ENCODE measurements at regions not wholly inside any gene's neighbourhood (a gene's known extent, or its start where the extent isn't known, plus 50 kb on each side); places are given as distances from the start of the nearest gene placed in this dataset.

GRCh38 chr16:72532906-72533410 lies 361.0 kb upstream of the PMFBP1 start:
- intact Hi-C loops (cut with DNase I), result no loop called here
- Histone ChIP-seq H3K27ac (no peak overlapping the region), H3K36me3 (no peaks in the 10 kb centered on the region), H3K4me3 (no peak overlapping the region), H3K4me1 (no peaks in the 10 kb centered on the region), H3K27me3 (no peaks in the 10 kb centered on the region), H3K9me3 (no peaks in the 10 kb centered on the region)
- WGBS (ENCODE audit: insufficient coverage, low coverage, low lambda C conversion rate, missing lambda C conversion rate), result 69% methylated on average over 9 of the region's 9 CpGs
- DNase-seq (no peak), ATAC-seq (no peak)
- TF ChIP-seq POLR2A (IDR thresholded peaks at IDR 0.05), result no peak
- TF ChIP-seq, protein P1, sequence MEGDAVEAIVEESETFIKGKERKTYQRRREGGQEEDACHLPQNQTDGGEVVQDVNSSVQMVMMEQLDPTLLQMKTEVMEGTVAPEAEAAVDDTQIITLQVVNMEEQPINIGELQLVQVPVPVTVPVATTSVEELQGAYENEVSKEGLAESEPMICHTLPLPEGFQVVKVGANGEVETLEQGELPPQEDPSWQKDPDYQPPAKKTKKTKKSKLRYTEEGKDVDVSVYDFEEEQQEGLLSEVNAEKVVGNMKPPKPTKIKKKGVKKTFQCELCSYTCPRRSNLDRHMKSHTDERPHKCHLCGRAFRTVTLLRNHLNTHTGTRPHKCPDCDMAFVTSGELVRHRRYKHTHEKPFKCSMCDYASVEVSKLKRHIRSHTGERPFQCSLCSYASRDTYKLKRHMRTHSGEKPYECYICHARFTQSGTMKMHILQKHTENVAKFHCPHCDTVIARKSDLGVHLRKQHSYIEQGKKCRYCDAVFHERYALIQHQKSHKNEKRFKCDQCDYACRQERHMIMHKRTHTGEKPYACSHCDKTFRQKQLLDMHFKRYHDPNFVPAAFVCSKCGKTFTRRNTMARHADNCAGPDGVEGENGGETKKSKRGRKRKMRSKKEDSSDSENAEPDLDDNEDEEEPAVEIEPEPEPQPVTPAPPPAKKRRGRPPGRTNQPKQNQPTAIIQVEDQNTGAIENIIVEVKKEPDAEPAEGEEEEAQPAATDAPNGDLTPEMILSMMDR (IDR thresholded peaks at IDR 0.05), result no peak

DNA sequence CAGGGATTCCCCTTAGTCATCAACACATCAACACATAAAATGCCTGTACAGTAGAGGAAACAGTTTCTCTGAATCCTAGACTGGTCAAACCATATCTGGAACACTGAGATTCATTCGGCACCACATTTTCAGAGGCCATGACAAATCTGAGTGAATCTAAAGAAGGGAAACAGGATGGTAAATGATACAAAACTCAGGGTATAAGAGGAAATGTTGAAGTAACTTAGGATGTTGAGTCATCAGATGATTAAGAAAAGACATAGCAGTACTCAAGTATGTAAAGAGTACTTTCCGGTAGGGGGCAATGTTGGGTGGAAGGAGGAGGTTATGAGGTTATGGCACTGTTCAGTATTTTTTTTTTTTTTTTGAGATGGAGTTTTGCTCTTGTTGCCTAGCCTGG lies 358.5 kb upstream of the PMFBP1 start:
- Histone ChIP-seq H3K36me3 (no peaks in the 10 kb centered on the region), H3K4me1 (no peaks in the 10 kb centered on the region), H3K27ac (no peak overlapping the region), H3K27me3 (no peaks in the 10 kb centered on the region), H3K9me3 (no peaks in the 10 kb centered on the region), H3K4me3 (no peak overlapping the region)
- intact Hi-C loops (cut with DNase I), result no loop called here
- DNase-seq (no peak), ATAC-seq (no peak)
- 89% methylated on average over 2 of the region's 2 CpGs for whole genome bisulfite sequencing (ENCODE audit: insufficient coverage, low coverage, low lambda C conversion rate, missing lambda C conversion rate)
- TF ChIP-seq, protein P1 (IDR thresholded peaks at IDR 0.05), result no peak
- TF ChIP-seq POLR2A (IDR thresholded peaks at IDR 0.05), result no peak

DNA sequence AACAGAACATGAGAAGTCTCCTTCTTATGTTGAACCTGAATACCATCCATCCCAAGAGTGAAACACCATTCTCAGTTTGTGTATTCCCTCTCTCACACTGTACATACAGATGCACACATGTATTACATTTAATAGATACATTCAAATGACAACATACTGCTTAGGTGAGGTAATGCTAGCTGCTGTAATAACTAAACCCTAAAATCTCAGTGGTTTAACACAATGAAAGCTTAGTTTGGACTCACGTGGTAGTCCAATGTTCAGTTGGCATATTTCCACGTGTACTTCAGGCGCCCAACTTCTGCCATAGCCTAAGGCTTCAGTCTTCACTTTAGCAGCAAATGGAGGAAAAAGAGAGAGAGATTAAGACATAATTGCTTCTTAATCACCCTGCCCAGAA lies 351.1 kb upstream of the PMFBP1 start:
- Histone ChIP-seq H3K4me3 (no peak overlapping the region), H3K27ac (no peak overlapping the region), H3K36me3 (no peaks in the 10 kb centered on the region), H3K9me3 (no peaks in the 10 kb centered on the region), H3K4me1 (no peaks in the 10 kb centered on the region), H3K27me3 (no peaks in the 10 kb centered on the region)
- DNase-seq (no peak), ATAC-seq (no peak)
- TF ChIP-seq POLR2A (IDR thresholded peaks at IDR 0.05), result no peak
- TF ChIP-seq, protein P1 (IDR thresholded peaks at IDR 0.05), result no peak
- WGBS (ENCODE audit: insufficient coverage, low coverage, low lambda C conversion rate, missing lambda C conversion rate), result 67% methylated on average over 3 of the region's 3 CpGs
- intact Hi-C loops (cut with DNase I), result no loop called here

DNA sequence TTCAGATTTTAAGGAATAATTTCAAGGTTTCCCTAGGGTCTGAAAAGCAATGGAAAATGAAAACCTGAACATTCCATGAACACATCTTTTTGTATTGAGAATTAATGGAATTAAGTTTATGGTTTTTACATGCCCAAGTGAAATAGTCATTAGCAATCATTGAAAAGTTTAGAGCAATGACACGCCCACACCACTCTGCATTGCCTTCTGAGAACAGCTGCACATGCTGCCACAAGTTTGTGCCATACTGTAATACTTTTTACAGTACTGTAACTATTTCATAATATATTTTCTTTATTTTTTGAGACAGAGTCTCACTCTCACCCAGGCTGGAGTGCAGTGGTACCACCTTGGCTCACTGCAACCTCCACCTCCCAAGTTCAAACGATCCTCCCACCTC lies 345.2 kb upstream of the PMFBP1 start:
- Histone ChIP-seq H3K27me3 (no peaks in the 10 kb centered on the region), H3K36me3 (no peaks in the 10 kb centered on the region), H3K27ac (no peak overlapping the region), H3K4me1 (no peaks in the 10 kb centered on the region), H3K4me3 (no peak overlapping the region), H3K9me3 (no peaks in the 10 kb centered on the region)
- no peak for DNase-seq
- ATAC-seq, result no peak
- WGBS (ENCODE audit: insufficient coverage, low coverage, low lambda C conversion rate, missing lambda C conversion rate), result 90% methylated on average over 2 of the region's 2 CpGs
- TF ChIP-seq, protein P1 (IDR thresholded peaks at IDR 0.05), result no peak
- TF ChIP-seq POLR2A (IDR thresholded peaks at IDR 0.05), result no peak
- intact Hi-C loops (cut with DNase I), result no loop called here

DNA sequence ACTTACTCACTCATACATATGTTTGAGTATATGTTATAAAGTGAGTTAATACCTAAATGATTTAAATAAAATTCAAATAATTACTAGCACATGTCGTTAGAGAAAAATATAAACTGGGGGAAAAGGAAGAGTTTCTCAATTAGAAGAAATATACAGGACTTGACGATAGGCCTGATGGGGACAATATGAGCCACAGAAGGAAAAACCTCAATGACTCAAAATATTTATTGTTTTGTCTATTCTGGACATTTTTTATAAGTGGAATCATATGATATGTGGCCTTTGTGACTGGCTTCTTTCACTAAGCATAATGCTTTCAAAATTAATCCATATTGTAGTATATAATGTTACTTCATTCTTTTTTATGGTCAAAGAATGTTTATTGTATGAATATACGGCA lies 339.2 kb upstream of the PMFBP1 start:
- DNase-seq (no peak), ATAC-seq (no peak)
- no peaks in the 10 kb centered on the region for H3K9me3 ChIP-seq
- H3K27me3 ChIP-seq, result no peaks in the 10 kb centered on the region
- no peak for TF ChIP-seq POLR2A (IDR thresholded peaks at IDR 0.05)
- TF ChIP-seq, protein P1 (IDR thresholded peaks at IDR 0.05), result no peak
- H3K36me3 ChIP-seq, result no peaks in the 10 kb centered on the region
- H3K27ac ChIP-seq, result no peak overlapping the region
- intact Hi-C loops (cut with DNase I), result no loop called here
- no peak overlapping the region for H3K4me3 ChIP-seq
- WGBS (ENCODE audit: insufficient coverage, low coverage, low lambda C conversion rate, missing lambda C conversion rate), result 79% methylated on average over 3 of the region's 3 CpGs
- no peaks in the 10 kb centered on the region for H3K4me1 ChIP-seq

Data from right lobe of liver (tissue), 6 donors.